ENCODE measurements at regions not wholly inside any gene's neighbourhood (a gene's known extent, or its start where the extent isn't known, plus 50 kb on each side); places are given as distances from the start of the nearest gene placed in this dataset.
"Not testable (repeated sequence)": the region's sequence is repeated elsewhere in the genome, so short reads cannot be mapped to it uniquely, and the experiment has no call there.

- not testable (repeated sequence) for DNase-seq
These were observed 1480.8 kb downstream of the FOXD4L5 start for GRCh38 chr9:63804205-63804604.

DNA sequence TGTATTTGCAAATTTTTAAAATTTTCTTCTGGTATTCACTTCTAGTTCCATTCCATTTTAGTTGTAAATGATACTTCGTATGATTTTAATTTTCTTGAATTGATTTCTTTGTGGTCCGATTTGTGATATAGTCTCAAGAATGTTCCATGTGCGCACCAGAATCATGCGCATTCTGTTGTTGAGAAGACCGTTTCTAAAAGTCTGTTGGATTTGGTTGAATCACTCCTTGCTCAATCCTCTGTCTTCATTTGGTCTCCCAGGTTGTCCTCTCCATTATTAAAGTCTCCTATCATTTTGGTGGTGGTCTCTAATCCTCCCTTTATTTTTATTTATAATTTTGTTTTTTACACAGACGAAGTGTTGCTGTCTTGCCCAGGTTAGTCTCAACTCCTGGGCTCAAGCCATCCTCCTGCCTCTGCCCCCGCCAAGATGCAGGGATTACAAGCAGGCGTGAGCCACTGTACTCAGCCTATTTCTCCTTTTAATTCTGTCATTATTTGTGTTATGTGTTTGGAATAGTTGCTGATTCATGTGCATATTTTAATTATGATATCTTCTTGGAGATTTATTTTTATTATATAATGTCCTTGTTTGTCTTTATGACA, 1490.8 kb downstream of the FOXD4L5 start:
- DNase-seq, result not testable (repeated sequence)

GRCh38 chr9:63787454-63787853, 1497.6 kb downstream of the FOXD4L5 start:
- DNase-seq, result not testable (repeated sequence)

GRCh38 chr9:63785059-63785458, 1500.0 kb downstream of the FOXD4L5 start:
- not testable (repeated sequence) for DNase-seq

DNA sequence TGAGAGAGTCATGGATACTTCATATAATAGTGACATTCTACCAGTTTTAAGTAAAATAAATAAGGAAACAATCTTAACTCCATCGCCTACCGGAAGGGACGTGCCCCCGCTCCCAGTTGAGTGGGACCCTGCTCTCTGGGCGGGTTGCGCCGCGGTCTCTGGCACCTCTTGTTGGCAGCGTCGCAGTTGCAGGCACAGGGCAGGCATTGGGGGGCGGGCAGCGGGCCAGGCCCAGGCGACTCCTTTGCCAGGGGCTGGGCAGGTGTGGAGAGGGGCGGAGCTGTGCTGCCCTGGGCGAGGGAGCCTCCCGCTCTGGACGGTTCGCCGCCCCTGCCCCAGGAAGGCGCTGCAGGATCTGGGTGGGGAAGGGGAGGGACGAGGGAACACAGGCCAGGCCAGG, 1500.6 kb downstream of the FOXD4L5 start:
- DNase-seq, result not testable (repeated sequence)

DNA sequence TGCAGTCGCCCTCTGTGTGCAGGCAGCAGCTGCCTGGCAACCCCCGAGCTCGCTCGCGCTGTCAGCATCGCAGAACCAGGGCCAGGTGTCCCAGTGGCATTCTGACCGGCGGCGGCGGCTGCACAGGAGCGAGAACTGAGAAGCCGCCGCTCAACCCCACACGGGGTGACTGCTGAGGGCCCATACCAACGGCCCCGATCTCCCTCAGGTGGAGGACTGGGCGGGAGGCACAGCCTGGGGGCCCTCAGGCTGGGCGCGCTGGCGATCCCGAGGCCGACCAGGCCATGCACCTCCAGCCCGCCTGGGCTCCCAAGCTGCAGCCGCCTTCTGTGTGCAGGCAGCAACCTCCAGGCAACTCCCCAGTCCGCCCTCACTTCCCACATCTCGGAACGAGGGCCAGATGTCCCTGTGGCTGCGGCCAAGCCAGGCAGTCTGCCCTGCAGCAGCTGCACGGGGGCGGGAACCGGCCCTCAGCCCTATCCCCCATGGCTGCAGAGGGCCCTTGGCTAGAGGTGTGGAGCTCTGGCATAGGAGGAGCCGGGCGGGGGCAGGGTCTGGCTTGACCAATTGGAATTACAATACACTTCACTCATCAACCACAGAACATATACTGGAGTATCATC, 1503.1 kb downstream of the FOXD4L5 start:
- DNase-seq, result not testable (repeated sequence)

- DNase-seq, result not testable (repeated sequence)
These were observed 1503.6 kb downstream of the FOXD4L5 start for GRCh38 chr9:63781390-63781789.

DNA sequence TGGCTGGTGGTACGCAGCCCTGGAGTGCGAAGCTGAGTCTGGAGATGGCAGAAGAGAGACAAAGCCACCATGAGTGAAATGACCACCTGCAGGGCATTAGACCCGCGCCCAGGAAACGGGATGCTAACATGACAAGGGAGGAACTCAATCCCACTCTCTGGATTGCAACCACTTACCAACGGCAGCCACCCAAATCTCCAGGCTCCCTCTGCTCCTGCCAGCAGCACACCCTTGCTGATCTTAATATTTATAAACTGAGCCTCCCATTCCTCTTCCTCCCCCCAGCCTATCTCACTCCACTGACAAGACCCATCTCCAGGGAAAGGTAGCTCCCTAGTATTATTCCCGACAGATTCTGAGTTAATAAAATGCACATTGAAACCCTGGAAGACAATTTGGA, 1508.8 kb downstream of the FOXD4L5 start:
- DNase-seq, result not testable (repeated sequence)

DNA sequence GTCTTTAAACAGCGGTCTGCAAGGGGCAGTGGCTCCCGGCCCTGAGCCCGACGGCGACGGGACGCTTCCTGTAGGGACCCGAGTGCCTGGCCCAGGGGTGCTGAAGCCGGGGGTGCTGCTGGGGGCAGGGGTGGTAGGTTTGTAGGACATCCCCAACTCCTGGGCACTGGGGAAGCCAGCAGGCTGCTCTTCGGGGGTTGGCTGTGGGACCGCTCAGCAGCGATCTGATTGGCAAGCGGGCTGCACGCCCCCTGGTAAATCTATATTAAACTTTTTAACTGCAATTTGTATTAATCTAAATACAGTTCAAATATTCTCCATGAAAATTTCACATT, 1510.0 kb downstream of the FOXD4L5 start:
- not testable (repeated sequence) for DNase-seq

- not testable (repeated sequence) for DNase-seq
These were observed 1510.5 kb downstream of the FOXD4L5 start for GRCh38 chr9:63774369-63775091.

DNA sequence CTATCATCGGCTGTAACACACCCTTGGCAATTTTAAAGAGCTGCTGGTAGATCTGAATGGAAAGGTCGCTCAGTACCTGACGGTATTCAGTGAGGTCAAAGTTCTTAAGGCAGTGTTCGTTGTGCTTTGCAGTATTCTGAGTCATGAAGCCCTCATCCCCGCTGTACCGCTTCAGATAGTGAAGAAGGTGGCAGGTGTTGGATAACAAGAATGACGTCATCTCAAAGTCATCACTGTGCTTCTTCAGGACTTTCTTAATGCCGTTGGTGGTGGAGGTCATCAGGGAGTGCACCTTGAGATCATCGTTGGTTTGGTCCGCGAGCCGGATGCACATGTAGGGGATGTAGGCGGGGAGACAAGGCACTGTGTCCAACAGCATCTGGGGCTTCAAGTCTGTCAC, 1522.8 kb downstream of the FOXD4L5 start:
- not testable (repeated sequence) for DNase-seq

GRCh38 chr9:63729021-63729420, 1556.0 kb downstream of the FOXD4L5 start:
- DNase-seq, result not testable (repeated sequence)

- DNase-seq, result no peak
These were observed 1556.7 kb downstream of the FOXD4L5 start for GRCh38 chr9:63728287-63728686.

DNA sequence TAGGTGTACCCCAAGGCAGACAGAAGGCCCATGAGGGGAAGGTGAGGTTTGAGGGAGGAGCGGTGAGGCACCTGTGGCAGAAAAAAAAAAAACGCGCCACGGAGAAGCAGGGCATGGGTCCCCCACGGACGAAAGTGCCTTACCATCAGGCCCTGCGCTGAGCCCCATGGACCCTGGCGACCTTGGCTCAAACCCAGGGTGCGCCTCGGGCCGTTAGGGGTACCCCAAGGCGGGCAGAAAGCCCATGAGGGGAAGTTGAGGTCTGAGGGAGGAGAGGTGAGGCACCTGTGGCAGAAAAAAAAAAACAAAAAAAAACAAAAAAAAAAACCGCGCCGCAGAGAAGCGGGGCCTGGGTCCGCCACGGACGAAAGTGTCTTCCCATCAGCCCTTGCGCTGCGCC, 1576.7 kb downstream of the FOXD4L5 start:
- DNase-seq, result not testable (repeated sequence)

- DNase-seq, result not testable (repeated sequence)
These were observed 1580.6 kb downstream of the FOXD4L5 start for GRCh38 chr9:63704456-63704855.

- peak; percentile 10 for DNase-seq
These were observed 1581.3 kb downstream of the FOXD4L5 start for GRCh38 chr9:63703670-63704069.

DNA sequence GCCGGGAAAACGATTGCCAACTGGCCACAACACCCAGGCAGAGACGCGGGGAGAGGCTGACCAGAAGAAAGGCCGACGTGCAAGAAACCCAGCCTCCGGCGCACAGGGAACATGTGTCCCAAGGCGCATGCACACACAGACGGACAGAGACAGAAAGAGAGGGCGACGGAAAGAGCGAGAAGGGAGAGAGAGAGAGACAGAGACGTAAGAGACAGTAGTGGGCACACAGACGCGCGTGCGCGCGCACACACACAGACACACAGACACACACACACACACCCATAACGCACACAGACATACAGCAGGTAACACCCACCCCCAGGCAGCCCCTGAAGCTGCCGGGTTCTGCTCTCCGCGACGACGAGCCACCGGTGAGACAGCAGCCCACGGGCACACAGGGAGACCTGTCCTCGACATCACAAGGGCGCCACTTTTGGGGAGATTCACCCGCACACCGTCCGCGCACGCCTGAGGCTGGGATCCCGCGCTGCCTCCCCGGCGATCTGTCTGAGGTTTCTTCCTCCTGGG, 1581.8 kb downstream of the FOXD4L5 start:
- not testable (repeated sequence) for DNase-seq

All from effector CD8-positive, alpha-beta T cell (primary cell).